ENCODE measurements at regions not wholly inside any gene's neighbourhood (a gene's known extent, or its start where the extent isn't known, plus 50 kb on each side); places are given as distances from the start of the nearest gene placed in this dataset.

DNA sequence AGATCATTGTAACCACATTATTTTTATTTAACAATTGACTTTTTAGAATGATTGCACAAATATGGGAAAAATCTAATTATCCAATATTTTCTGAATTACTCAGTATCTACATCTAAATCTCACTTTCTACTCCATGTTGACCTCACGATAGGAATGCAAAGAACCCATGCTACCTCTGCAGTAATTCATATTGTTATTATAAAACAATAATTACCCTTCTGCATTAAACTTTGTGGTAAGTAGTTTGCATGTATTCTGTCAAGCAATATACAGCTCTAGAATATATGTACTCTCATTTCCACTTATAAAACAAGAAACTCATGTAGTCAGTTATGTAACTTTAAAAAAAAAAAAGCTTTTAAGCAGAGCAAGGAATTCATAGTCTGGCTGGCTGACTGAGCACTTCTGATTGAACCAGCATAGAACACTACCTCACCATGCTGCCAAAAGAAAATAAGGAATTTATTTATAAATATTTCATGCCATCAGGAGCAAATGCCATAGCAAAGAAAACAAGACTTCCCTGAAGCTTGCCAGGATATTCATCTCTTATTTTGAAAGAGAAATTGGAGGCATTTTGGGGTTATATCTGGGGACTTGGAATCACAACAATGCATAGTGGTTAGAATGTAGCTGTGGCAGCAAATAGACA lies 895.7 kb downstream of the XPNPEP1 start:
- Histone ChIP-seq H3K4me3 (ENCODE audit: low read depth in 1 of 3, low read length in 3 of 3) (no peak overlapping the region), H3K9me3 (ENCODE audit: control insufficient read depth in 4 of 4, low read length in 3 of 4) (no peaks in the 10 kb centered on the region), H3K4me1 (ENCODE audit: control insufficient read depth in 4 of 4, insufficient read depth in 4 of 4, low read length in 3 of 4) (no peaks in the 10 kb centered on the region), H3K27ac (ENCODE audit: low read depth in 1 of 2, low read length in 2 of 2) (no peak overlapping the region), H3K36me3 (ENCODE audit: control insufficient read depth in 4 of 4, insufficient read depth in 3 of 4, low read depth in 1 of 4, low read length in 3 of 4) (no peaks in the 10 kb centered on the region), H3K9ac (ENCODE audit: low read depth in 1 of 2, low read length in 2 of 2) (no peak overlapping the region), H3K27me3 (ENCODE audit: control insufficient read depth in 4 of 4, insufficient read depth in 4 of 4, low read length in 3 of 4) (no peaks in the 10 kb centered on the region)
- no peak for DNase-seq (ENCODE audit: low spot score)
- 87% methylated on average over 1 of the region's 1 CpG for WGBS
- TF ChIP-seq GABPA (IDR thresholded peaks at IDR 0.05 in 1 of 2, conservative IDR thresholded peaks at IDR 0.05 in 1 of 2) (no peak), SP1 (IDR thresholded peaks at IDR 0.05) (no peak), FOXA2 (IDR thresholded peaks at IDR 0.05) (no peak), JUND (IDR thresholded peaks at IDR 0.05) (no peak)
- TF ChIP-seq, protein P1, sequence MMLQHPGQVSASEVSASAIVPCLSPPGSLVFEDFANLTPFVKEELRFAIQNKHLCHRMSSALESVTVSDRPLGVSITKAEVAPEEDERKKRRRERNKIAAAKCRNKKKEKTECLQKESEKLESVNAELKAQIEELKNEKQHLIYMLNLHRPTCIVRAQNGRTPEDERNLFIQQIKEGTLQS (IDR thresholded peaks at IDR 0.05): no peak

DNA sequence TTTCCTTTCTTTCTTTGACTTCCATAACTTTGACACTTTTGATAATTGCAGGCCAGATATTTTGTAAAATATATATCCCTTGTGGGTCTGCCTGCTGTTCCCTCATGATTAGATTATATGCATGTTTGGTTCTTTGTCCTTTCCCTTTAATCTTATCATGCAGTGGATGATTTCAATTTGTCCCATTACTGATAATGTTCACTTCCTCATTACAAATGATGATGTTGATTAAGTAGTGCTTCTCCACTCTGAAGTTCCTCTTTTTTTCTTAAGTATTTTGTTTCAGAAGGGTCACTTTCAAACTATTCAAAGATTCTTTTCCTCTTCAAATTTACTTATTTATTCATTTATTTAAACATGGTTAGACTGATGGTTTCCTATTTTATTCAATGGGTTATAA lies 898.1 kb downstream of the XPNPEP1 start:
- no peak for DNase-seq (ENCODE audit: low spot score)
- no peak overlapping the region for H3K9ac ChIP-seq (ENCODE audit: low read depth in 1 of 2, low read length in 2 of 2)
- no peaks in the 10 kb centered on the region for H3K9me3 ChIP-seq (ENCODE audit: control insufficient read depth in 4 of 4, low read length in 3 of 4)
- no peak overlapping the region for H3K27ac ChIP-seq (ENCODE audit: low read depth in 1 of 2, low read length in 2 of 2)
- H3K4me3 ChIP-seq (ENCODE audit: low read depth in 1 of 3, low read length in 3 of 3): no peak overlapping the region
- TF ChIP-seq RXRA (IDR thresholded peaks at IDR 0.05) (no peak), HNF4G (IDR thresholded peaks at IDR 0.05) (no peak), CTCF (IDR thresholded peaks at IDR 0.05; ENCODE audit: low read depth, low read length, missing input control) (no peak), YY1 (IDR thresholded peaks at IDR 0.05) (no peak), FOXA1 (IDR thresholded peaks at IDR 0.05) (no peak), JUND (IDR thresholded peaks at IDR 0.05) (no peak)
- TF ChIP-seq, protein P1 (IDR thresholded peaks at IDR 0.05): no peak
- TF ChIP-seq, protein P2, sequence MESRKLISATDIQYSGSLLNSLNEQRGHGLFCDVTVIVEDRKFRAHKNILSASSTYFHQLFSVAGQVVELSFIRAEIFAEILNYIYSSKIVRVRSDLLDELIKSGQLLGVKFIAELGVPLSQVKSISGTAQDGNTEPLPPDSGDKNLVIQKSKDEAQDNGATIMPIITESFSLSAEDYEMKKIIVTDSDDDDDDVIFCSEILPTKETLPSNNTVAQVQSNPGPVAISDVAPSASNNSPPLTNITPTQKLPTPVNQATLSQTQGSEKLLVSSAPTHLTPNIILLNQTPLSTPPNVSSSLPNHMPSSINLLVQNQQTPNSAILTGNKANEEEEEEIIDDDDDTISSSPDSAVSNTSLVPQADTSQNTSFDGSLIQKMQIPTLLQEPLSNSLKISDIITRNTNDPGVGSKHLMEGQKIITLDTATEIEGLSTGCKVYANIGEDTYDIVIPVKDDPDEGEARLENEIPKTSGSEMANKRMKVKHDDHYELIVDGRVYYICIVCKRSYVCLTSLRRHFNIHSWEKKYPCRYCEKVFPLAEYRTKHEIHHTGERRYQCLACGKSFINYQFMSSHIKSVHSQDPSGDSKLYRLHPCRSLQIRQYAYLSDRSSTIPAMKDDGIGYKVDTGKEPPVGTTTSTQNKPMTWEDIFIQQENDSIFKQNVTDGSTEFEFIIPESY (IDR thresholded peaks at IDR 0.05): no peak
- TF ChIP-seq, protein P3, sequence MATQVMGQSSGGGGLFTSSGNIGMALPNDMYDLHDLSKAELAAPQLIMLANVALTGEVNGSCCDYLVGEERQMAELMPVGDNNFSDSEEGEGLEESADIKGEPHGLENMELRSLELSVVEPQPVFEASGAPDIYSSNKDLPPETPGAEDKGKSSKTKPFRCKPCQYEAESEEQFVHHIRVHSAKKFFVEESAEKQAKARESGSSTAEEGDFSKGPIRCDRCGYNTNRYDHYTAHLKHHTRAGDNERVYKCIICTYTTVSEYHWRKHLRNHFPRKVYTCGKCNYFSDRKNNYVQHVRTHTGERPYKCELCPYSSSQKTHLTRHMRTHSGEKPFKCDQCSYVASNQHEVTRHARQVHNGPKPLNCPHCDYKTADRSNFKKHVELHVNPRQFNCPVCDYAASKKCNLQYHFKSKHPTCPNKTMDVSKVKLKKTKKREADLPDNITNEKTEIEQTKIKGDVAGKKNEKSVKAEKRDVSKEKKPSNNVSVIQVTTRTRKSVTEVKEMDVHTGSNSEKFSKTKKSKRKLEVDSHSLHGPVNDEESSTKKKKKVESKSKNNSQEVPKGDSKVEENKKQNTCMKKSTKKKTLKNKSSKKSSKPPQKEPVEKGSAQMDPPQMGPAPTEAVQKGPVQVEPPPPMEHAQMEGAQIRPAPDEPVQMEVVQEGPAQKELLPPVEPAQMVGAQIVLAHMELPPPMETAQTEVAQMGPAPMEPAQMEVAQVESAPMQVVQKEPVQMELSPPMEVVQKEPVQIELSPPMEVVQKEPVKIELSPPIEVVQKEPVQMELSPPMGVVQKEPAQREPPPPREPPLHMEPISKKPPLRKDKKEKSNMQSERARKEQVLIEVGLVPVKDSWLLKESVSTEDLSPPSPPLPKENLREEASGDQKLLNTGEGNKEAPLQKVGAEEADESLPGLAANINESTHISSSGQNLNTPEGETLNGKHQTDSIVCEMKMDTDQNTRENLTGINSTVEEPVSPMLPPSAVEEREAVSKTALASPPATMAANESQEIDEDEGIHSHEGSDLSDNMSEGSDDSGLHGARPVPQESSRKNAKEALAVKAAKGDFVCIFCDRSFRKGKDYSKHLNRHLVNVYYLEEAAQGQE (IDR thresholded peaks at IDR 0.05): no peak
- H3K4me1 ChIP-seq (ENCODE audit: control insufficient read depth in 4 of 4, insufficient read depth in 4 of 4, low read length in 3 of 4): no peaks in the 10 kb centered on the region
- no peaks in the 10 kb centered on the region for H3K27me3 ChIP-seq (ENCODE audit: control insufficient read depth in 4 of 4, insufficient read depth in 4 of 4, low read length in 3 of 4)
- H3K36me3 ChIP-seq (ENCODE audit: control insufficient read depth in 4 of 4, insufficient read depth in 3 of 4, low read depth in 1 of 4, low read length in 3 of 4): no peaks in the 10 kb centered on the region

Data from liver (tissue), 8 donors.